ENCODE measurements at regions not wholly inside any gene's neighbourhood (a gene's known extent, or its start where the extent isn't known, plus 50 kb on each side); places are given as distances from the start of the nearest gene placed in this dataset.

DNA sequence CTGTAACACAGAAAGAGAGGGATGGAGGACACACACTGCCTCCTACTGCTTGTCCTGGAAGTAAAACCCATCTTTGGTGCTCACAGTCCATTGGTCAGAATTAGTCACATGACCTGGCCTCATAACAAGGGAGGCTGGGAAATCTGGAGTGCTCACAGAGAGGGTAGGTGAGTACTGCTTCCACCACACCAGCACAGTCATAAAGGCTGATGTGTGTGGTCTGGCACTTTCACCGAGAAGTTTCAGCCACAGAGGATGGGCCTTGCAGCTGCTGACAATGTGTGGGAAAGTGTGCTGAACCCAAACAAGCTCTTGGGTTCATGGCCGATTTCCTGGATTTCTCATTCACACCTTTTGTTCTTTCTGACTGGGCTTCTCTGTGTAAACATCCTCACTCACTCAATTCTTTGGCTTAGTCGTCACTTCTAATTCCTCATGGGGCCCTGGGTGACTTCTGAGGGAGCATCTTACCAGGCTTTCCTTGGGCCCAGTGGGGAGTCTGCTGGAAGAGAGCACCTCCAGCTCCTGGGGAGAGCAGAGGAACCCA lies 100.7 kb downstream of the ASB7 start:
- peak in 1 of 2 experiments; percentile 49 for DNase-seq (ENCODE audit: low read depth in 2 of 2)

DNA sequence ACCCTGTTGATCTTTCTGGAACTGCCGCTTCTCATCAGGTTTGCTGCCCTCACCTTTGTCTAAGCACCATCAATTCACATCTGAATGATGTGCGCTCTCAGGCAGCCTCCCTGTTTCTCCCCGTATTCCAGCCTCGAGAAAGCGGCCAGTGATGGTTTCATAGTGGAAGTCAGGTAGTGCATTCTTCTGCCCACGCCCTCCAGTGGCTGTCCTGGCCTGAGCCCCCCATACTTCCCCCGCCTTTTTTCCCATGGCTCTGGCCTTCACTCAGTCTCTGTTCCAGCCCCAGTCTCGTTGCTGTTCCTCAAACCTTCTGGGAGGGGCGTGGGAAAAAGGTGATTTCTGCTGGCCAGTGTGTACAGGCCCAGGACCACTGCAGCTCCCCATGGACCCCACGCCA lies 101.3 kb downstream of the ASB7 start:
- DNase-seq (ENCODE audit: low read depth in 2 of 2), result no peak

DNA sequence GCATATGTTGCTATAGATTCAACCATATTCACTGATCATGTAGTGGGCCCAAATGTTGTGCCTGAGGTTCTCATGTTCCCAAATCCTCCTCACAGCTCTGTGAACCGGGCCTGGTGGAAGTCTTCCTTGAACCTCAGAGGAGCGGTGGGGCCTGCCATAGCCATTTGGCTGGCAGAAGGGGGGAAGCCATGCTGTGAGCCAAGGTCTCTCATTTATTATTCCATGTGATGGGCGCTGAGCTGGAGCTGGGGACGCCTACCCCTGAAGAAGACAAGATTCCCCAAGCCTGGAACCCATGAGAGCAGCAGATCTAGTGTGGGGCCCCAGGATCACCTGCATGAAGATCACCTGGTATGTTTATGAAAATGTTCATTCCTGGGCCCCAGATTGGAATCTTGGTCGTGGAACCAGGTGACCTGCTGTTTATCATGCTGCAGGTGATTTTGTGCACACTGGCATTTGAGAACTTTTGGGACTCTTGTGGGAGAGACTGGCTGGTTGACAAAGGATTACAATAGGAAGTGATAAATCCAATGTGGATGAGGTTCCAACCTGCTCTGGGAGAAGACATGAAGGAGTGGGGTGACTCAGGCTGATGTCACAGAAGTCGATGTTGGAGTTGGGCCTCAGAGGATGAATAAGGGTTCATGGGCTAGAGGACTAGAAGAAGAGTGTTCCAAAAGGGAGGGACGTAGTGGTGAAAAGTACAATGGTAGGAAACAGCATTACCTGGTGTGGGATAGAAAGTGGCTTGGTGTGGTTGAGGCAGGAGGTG lies 102.1 kb downstream of the ASB7 start:
- DNase-seq (ENCODE audit: low read depth in 2 of 2), result no peak

DNA sequence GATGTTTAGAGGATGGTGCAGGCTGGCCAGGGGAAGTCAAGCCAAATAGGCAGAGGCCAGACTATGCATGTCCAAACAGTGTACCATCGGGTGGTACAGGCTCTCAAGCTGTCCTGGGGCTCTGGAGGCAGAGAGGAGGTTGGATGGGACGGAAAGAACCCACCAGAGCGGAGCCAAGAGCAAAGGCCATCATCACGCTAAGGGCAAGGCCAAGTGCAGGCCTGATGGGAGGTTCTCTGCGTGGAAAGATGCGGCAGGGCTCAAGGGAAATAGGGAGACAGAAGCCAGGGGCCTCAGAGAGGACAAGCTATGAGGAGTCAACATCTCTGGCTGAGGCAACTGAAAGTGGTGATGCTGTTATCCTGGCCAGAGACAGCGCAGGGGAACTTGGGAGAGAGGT lies 102.7 kb downstream of the ASB7 start:
- DNase-seq (ENCODE audit: low read depth in 2 of 2), result no peak

DNA sequence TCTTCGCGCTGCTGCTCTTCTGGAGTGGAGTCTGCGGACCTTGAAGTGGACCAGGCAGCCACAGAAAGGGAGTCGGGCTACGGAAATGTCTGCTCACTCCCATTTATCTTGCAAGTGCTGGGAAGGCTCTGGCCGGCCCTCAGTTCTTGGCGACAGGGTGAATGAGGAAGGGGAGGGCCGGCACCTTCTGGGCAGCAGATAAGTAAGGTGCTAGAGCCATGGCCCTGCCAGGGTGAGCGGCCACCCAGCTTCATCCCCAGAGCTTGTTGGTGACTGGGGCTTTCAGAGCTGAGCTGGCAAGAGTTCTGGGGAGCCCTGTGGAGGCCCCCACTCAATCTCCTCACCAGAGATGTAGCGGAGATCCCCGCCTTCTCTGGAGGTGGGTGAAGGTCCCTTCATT lies 103.5 kb downstream of the ASB7 start:
- DNase-seq (ENCODE audit: low read depth in 2 of 2), result no peak

DNA sequence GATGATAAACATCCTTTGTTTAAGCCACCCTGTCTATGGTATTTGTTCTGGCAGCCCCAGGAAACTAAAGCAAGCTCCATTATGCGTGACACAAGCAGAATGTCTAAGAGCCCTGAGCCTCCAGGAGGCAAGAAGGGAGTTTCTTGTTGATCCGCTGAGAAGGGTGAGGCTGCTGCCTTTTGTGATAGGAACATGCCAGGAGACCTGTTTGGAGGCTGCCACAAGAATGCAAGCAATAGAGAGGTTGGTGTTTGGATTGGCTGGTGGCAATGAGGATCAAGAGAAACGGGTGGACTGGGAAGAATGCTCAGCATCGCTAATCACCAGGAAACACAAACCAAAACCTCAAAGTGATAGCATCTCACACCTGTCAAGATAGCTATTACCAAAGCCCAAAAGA lies 104.8 kb downstream of the ASB7 start:
- no peak for DNase-seq (ENCODE audit: low read depth in 2 of 2)

DNA sequence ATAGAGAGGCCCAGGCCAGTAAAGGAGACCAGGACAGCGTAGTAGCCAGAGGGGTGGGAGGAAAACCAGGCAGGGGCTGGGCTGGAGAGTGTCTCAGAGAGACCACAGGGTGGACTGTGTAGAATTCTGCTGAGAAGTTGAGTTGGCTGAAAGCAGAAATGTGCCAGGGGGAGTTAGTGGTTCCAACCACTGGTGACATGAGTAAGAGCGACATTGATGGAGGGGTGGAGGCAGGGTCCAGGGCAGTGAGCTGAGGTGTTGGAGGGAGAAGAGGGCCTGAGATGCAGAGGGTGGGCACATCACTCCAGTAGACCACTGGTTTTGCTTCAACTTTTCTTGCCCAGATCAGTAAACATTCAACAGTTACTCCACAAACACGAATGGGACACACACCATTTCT lies 106.5 kb downstream of the ASB7 start:
- no peak for DNase-seq (ENCODE audit: low read depth in 2 of 2)

DNA sequence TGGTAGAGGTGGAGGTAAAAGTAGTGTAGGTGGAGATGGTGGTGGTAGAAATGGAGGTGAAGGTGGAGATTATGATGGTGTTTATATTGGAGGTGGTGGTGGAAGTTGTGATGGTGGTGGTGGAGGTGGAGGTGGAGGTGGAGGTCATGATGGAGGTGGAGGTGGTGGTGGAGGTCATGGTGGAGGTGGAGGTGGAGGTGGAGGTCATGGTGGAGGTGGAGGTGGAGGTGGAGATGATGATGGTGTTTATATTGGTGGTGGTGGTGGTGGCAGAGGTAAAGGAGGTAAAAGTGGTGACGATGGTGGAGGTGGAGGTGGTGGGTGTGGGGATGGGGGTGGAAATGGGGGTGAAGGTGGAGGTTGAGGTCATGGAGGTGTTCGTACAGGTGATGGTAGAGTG lies 107.8 kb downstream of the ASB7 start:
- DNase-seq (ENCODE audit: low read depth in 2 of 2), result no peak

DNA sequence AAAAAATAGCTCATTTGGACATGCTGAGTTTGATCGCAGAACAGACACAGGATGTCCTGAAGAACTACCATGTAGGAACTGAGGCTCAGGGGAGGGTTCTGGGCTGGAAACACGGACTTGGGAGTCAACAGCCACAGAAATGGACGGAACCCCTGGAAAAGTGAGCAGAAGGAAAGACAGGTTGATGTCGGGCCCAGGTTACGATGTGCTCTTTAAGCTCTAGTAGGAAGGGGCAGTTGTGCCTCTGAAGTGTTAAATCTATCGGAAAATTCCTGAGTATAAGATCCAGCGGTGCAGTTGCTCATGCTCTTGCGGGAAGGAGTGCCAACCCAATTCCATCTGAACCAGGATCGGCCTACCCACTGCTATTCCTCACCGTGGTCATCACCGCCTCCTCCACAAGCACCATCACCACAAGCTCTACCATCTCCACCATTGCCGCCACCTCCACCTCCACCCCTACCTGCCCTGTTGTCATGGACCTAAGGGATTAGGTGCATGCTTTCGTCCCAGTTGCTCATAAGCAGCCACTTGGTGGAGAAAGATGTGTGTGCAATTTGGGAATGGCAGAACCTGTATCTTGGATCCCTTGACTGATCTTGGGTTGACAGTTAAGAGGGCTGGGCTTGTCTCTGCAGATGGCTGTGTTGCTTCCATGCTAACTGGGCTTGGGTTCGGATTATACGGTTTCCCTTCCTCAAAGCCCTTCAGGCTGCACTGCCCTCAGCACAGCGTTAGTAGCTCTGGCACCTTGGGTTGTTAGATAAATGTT lies 108.5 kb downstream of the ASB7 start:
- DNase-seq (ENCODE audit: low read depth in 2 of 2), result no peak

DNA sequence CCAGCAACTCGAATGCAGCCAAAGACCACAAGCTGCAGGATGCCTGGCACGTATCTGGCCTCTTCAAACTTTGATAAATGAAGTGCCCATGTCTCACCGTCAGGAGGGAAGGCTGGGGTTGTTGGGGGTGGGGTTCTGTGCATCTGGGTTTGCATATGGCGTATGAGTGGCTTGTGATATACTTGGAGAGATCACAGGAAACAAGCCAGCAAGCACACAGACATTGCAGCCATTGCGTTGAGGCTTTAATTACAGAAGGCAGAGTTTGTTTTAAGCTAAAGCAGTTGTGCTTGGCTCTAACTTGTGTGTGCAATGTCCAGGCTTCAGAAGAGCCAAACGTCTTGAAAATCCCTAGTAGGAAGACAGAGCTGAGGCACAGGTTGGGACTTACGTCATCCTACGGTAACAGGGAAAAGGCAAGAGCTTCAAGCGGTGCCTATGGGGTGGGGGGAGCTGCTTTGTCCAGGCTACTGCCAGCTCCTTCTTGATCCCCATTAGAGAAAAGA lies 109.2 kb downstream of the ASB7 start:
- no peak for DNase-seq (ENCODE audit: low read depth in 2 of 2)

DNA sequence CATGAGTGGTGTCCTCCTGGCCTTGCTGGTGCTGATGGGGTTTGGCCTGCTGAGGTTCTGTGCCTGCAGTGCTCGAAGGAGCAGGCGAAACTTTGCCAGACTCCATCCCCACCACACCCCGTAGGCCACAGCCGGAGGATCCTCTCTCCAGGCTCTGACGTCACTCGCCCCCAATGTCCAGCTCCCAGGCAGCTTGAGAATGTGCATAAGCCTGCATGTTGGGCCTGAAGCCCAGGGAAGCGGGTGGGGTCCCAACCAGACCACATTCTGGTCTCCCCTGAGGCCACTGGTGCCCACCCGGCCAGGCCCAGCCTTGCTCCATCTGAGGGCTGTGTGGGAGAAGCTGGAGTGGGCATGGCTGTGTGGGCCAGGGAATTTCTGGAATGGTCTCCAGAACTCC lies 109.8 kb downstream of the ASB7 start:
- DNase-seq (ENCODE audit: low read depth in 2 of 2), result no peak

DNA sequence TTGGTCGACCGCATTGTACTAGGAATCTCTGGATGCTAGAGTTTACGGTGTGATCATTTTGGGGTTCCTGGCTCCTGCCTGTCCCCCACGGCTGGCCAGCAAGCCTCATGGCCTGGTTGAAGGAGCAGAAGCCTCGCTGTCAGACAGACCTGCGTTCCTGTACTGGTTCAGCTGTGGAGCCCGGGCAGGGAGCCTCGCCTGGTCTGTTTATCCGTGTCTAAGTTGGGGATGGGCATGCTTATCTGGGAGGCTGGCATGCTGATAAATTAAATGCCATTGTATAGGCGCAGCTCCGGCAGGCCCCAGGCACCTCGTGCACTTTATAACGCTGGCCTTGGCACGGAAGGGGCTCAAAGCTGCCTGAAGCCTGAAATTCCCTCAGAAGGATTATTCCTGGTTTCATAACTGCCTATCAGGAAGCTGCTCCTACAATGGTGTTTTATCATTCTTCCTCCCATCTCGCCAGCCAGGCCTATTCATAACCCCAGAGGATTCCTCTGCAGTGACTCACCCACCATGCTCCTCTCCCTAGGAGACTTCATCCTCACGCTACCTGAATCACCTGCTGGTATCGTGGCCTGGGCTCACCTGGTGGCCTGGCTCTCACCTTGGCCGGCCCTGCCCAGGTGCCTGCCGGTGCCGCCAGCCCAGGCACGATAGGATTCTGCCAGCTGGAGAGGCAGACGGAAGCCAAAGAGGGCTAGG lies 110.9 kb downstream of the ASB7 start:
- no peak for DNase-seq (ENCODE audit: low read depth in 2 of 2)

DNA sequence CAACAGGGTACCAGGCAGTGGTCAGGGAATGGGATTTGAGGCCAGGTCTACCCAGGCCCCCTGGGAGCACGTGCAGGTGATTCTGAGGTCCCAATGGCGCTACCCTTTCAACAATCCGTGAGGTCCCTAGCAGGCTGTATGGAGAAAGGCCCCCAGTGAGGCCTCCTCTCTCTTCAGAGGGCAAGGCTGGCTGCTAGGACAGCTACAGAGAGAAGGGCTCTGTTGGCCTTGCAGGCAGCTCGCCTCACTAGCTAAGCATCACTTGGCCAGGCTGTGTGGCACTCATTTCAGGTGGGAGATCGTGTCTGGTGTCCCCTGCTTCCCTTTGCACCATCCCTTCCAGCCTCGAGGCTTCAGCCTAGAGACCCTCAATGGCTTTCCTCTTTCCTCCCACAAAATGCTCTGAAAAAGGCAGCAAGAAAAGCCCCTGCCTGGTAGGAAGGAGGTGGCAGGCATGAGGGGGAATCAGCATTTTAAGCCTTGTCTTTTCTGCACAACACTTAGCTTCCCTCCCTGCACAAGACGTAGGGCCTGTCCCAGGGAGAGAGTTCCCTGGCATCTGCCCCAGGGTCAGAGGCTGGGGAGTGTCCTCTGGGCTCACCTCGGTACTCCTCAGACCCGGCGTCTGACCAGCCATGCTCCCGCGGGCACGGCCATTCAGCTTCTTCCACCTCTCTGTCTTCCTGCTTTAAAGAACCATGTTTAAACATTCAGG lies 111.8 kb downstream of the ASB7 start:
- no peak for DNase-seq (ENCODE audit: low read depth in 2 of 2)

DNA sequence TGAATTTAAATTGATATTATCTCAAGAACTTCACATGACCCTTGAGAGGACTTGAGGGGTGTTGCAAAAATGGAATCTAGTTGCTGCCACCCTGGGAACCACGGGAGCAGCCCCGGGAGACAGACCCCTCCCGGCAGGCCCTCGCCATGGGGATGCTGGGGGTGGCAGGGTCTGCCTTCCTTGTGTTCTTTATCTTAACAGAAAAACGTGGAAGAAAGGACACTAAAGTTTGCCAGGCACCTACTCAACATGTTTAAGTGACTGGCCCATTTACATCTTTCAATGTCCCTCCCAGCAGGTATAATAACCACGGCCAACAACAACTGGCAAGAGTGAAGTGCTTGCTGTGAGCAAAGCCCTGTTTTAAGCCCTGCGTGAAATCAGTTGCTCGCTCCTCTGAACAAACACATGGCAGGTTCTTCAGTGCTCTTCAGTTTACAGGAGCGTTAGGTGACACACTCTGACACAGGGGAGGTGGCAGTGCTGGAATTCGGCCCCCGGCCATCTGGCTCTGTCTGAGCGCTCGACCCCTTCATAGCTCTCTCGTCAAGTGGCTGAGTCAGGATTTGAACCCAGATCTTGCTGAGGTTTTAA lies 112.5 kb downstream of the ASB7 start:
- no peak for DNase-seq (ENCODE audit: low read depth in 2 of 2)

DNA sequence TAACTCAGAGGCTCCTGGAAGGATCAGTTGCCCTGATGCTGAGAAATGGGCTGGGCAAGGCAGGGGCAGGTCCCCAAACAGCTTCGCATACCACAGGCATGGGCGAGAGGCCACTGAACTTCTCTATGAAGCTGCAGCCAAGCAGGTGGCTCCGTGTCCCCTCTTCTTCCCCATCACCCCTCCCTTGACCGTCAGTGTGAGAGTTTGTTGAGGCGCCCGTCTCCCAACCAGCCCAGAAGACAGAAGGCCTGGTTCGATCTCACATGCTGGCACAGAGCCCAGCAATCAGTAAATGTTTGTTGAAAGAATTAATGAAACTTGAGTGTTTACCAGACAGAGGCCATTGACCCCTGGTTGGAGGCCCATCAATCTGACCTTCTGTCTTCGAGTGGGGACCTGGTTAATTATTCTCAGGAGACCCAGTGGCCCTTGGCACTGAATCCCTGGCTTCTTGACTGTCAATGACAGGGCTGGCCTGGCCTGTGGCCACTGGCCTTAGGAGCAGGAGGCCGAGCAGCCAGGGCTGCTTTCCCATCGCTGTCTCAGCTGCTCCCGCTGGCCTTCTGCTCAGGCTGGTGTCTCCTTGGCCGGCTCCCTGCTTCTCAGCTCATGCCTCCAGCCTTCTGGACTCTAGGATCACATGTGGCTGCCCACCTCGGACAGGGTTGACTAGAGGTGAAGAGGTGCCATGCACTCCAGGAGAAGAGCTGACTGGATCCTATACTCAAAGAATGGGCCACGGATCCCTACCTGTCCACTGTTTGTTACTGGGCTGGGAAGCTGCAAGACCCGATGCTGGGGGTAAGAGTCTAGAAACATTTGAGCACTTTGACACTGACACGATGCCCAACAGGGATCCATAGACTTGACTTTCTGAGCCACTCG lies 113.4 kb downstream of the ASB7 start:
- no peak for DNase-seq (ENCODE audit: low read depth in 2 of 2)

DNA sequence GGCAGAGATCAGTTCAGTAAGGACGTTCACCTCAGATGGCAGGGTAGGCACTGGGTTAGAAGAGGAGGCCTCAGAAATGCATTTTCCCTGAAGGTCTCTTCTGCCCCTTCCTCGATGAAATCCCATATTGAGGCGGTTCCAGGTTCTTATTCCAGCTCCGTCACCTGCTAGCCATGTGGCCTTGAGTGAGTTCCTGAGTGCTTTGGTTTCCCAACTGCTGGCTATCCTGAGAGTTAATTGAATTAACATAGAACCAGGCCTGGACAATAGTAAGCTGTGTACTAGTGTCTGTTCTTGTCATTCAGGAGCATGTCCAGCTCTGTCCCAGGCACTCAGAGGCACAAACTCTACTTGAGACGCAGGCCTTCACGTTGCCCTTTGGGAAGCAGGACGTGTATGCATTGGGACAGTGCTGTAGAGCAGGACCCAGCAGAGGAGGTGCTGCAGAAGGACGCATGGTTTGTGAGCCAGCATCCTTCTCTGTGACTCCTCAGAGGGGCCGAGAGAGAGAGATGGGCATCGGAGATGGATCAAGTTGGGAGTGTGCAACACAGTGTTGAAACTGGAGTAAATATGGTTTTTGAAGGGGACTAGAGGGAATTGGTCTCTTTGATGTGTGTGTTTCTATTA lies 114.2 kb downstream of the ASB7 start:
- DNase-seq (ENCODE audit: low read depth in 2 of 2), result no peak

DNA sequence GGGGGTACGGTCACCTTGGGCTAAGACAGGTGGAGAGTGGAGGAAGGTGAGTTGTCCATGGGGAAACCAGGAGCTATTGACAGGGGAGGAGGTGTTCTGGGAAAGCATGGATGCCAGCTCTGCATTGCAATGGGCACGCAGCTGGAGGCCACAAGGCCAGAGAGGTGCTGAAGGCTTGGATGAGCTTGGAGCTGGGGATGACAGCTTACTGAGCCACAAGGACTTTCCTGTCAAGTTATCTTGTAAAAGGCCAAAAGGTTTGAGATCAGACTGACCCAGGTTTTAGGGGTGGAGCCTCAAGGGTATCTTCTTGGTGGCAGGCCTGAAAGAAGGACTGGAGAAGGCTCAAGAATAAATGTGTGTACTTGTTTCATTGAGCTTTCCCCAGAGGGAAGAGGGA lies 115.2 kb downstream of the ASB7 start:
- no peak for DNase-seq (ENCODE audit: low read depth in 2 of 2)

DNA sequence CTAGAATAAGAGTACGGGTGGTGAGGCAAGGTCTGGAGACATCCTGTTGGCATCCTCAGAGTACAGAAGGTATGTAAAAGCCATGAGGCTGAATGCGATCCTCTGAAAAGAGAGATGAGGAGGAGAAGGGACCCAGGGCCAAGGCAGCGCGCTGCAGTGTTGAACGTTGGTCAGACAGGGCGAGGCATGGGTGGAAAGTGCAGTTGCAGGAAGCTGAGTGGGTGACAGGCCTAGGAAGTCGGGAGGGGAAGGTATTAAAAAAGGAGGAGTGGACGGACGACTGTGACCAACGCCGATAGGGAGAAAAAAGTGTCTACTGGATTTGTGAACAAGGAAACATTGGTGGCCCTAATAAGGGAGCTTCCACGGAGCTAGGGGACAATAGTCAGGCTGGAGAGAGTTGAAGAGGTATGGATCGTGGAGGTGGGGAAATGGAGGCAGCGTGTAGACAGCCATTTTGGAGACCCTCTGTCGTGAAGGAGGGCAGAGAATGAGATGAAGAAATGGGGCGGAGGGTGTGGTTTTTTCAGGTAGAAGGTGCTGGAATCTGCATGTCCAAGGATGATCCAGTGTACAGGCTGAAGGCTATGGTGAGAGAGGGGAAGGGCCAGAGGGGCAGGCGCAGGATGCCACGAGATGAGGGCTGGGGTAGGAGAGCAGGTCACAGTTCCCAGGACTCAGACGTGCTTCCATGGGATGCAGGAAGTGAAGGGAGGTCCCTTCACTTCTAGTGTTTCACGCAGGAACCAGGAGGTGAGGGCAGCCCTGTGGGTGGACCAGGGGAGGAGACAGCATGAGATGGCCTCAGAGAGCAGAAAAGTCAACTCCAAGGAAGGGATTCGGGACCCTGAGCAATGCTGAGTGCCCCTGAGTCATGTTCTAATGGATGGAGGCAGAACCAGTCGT lies 115.9 kb downstream of the ASB7 start:
- no peak for DNase-seq (ENCODE audit: low read depth in 2 of 2)
